Keratinocyte (primary cell): ENCODE measurements at regions not wholly inside any gene's neighbourhood (a gene's known extent, or its start where the extent isn't known, plus 50 kb on each side); places are given as distances from the start of the nearest gene placed in this dataset.

Experiments used
- DNase-seq: peaks from one replicate; pipeline ENCODE4 v3.0.0-alpha.2; 2011; ENCODE audit warnings: low read depth, missing footprints, low spot score
- FAIRE-seq: peaks from 2 replicates; lab custom pipeline; 2011; peaks lifted over from hg19 to GRCh38; lab: Jason Lieb, UNC
- H2AFZ ChIP-seq: 2 replicates; pipeline ENCODE4 v1.6.0; 2012; ENCODE audit warnings: low read length, control low read depth, inconsistent platforms; ENCODE audit not compliant: control insufficient read depth
- H3K27ac ChIP-seq: 2 replicates; pipeline ENCODE4 v1.5.1; 2011; ENCODE audit warnings: low read length; ENCODE audit not compliant: control insufficient read depth, insufficient read depth
- H3K27me3 ChIP-seq: 3 replicates; pipeline ENCODE4 v1.6.0; 2011; ENCODE audit warnings: low read length; ENCODE audit not compliant: control insufficient read depth, insufficient read depth; ENCODE audit errors: extremely low read depth
- H3K36me3 ChIP-seq, 2 experiments: 2 replicates in 1 of 2; 3 replicates in 1 of 2; pipeline ENCODE4 v1.5.1; 2011; ENCODE audit warnings: low read length in 2 of 2, mild to moderate bottlenecking in 1 of 2; ENCODE audit not compliant: control insufficient read depth in 2 of 2, insufficient read depth in 2 of 2; ENCODE audit errors: extremely low read depth in 1 of 2
- H3K4me1 ChIP-seq: 3 replicates; pipeline ENCODE4 v1.5.1; 2011; ENCODE audit warnings: low read length; ENCODE audit not compliant: control insufficient read depth, insufficient read depth; ENCODE audit errors: extremely low read depth
- H3K4me2 ChIP-seq: 3 replicates; pipeline ENCODE4 v1.6.0; 2011; ENCODE audit warnings: low read depth, low read length; ENCODE audit not compliant: control insufficient read depth, insufficient read depth; ENCODE audit errors: extremely low read depth
- H3K4me3 ChIP-seq, 3 experiments: fragments of 200-600 bp in 1 of 3; sonication (generic) in 1 of 3; 2 replicates in 2 of 3; 3 replicates in 1 of 3; pipeline ENCODE4 v1.5.1; 2011 to 2016; ENCODE audit warnings: low read length in 3 of 3, mild to moderate bottlenecking in 3 of 3, control low read depth in 2 of 3, inconsistent platforms in 1 of 3, low read depth in 1 of 3, mixed read lengths in 1 of 3, mixed run types in 1 of 3, moderate library complexity in 1 of 3; ENCODE audit not compliant: control insufficient read depth in 2 of 3, insufficient read depth in 2 of 3; ENCODE audit errors: extremely low read depth in 1 of 3
- H3K79me2 ChIP-seq: 2 replicates; pipeline ENCODE4 v1.6.0; 2012; ENCODE audit warnings: low read length; ENCODE audit not compliant: control insufficient read depth, insufficient read depth
- H3K9ac ChIP-seq: 3 replicates; pipeline ENCODE4 v1.6.0; 2011; ENCODE audit warnings: low read length; ENCODE audit not compliant: control insufficient read depth, insufficient read depth; ENCODE audit errors: extremely low read depth
- H3K9me1 ChIP-seq: 3 replicates; pipeline ENCODE4 v1.6.0; 2011; ENCODE audit warnings: low read length; ENCODE audit not compliant: control insufficient read depth, insufficient read depth; ENCODE audit errors: extremely low read depth
- H3K9me3 ChIP-seq: 2 replicates; pipeline ENCODE4 v1.5.1; 2012; ENCODE audit warnings: low read depth, low read length; ENCODE audit not compliant: control insufficient read depth
- H4K20me1 ChIP-seq: 3 replicates; pipeline ENCODE4 v1.6.0; 2011; ENCODE audit warnings: low read length; ENCODE audit not compliant: control insufficient read depth, insufficient read depth; ENCODE audit errors: extremely low read depth
- CTCF ChIP-seq, 3 experiments: IDR thresholded peaks in 1 of 3; conservative IDR thresholded peaks in 1 of 3; optimal IDR thresholded peaks in 1 of 3; 2 replicates in 2 of 3; 3 replicates in 1 of 3; pipeline versions ENCODE3 to v1.5.1; 2011; ENCODE audit warnings: low read length in 3 of 3, mild to moderate bottlenecking in 3 of 3, moderate library complexity in 2 of 3, control low read depth in 1 of 3, inconsistent platforms in 1 of 3; ENCODE audit not compliant: insufficient read depth in 2 of 3; ENCODE audit errors: extremely low read depth in 1 of 3
- EZH2 ChIP-seq: IDR thresholded peaks from one replicate; pipeline ENCODE4 v1.6.1; 2012; ENCODE audit warnings: inconsistent platforms, mild to moderate bottlenecking, low read length, moderate library complexity
- dilution Hi-C: fragments of 300-500 bp; cut with MboI; formaldehyde crosslinking; loops from one replicate; pipeline ENCODE4 v1.7.0; 2020; ENCODE audit warnings: low sequenced_read_pairs; ENCODE audit not compliant: extremely low pct_ligation_motif_present

GRCh38 chr3:118468801-118469200 lies 565.8 kb downstream of the IGSF11 start:
- DNase-seq (no peak), FAIRE-seq (no peak)
- Histone ChIP-seq H3K79me2 (no peaks in the 10 kb centered on the region), H2AFZ (no peak overlapping the region), H3K9me3 (no peaks in the 10 kb centered on the region), H3K27ac (no peak overlapping the region), H3K36me3 (no peaks in the 10 kb centered on the region), H4K20me1 (no peaks in the 10 kb centered on the region), H3K27me3 (no peaks in the 10 kb centered on the region), H3K4me1 (no peaks in the 10 kb centered on the region), H3K9me1 (no peaks in the 10 kb centered on the region), H3K9ac (no peak overlapping the region), H3K4me2 (no peak overlapping the region), H3K4me3 (no peak overlapping the region)
- TF ChIP-seq CTCF (optimal IDR thresholded peaks at IDR 0.05 in 1 of 3, IDR thresholded peaks at IDR 0.05 in 1 of 3, conservative IDR thresholded peaks at IDR 0.05 in 1 of 3; ENCODE audit: extremely low read depth in 1 of 3, insufficient read depth in 2 of 3, low read length in 3 of 3): no peak
- no peak for TF ChIP-seq EZH2
- dilution Hi-C loops: no loop called here

GRCh38 chr3:118472586-118472985 lies 562.1 kb downstream of the IGSF11 start:
- no peak overlapping the region for H3K4me3 ChIP-seq
- no peak overlapping the region for H2AFZ ChIP-seq
- H4K20me1 ChIP-seq: no peaks in the 10 kb centered on the region
- DNase-seq (no peak), FAIRE-seq (no peak)
- TF ChIP-seq EZH2 (no peak), CTCF (optimal IDR thresholded peaks at IDR 0.05 in 1 of 3, IDR thresholded peaks at IDR 0.05 in 1 of 3, conservative IDR thresholded peaks at IDR 0.05 in 1 of 3; ENCODE audit: extremely low read depth in 1 of 3, insufficient read depth in 2 of 3, low read length in 3 of 3) (no peak)
- H3K4me2 ChIP-seq: no peak overlapping the region
- dilution Hi-C loops: no loop called here
- no peaks in the 10 kb centered on the region for H3K27me3 ChIP-seq
- H3K27ac ChIP-seq: no peak overlapping the region
- H3K9me1 ChIP-seq: no peaks in the 10 kb centered on the region
- no peaks in the 10 kb centered on the region for H3K36me3 ChIP-seq
- no peak overlapping the region for H3K9ac ChIP-seq
- H3K9me3 ChIP-seq: no peaks in the 10 kb centered on the region
- no peaks in the 10 kb centered on the region for H3K79me2 ChIP-seq
- no peaks in the 10 kb centered on the region for H3K4me1 ChIP-seq
